Endothelial cell (in vitro differentiated cells): ENCODE measurements at regions not wholly inside any gene's neighbourhood (a gene's known extent, or its start where the extent isn't known, plus 50 kb on each side); places are given as distances from the start of the nearest gene placed in this dataset.
A peak's percentile ranks its signal among the peaks of the same experiment; 100 is the strongest.
"Not testable (repeated sequence)": the region's sequence is repeated elsewhere in the genome, so short reads cannot be mapped to it uniquely, and the experiment has no call there.

Experiments
- DNase-seq: peaks from one replicate; pipeline ENCODE4 v3.0.0; 2021; ENCODE audit warnings: low spot score
- H3K27ac Mint-ChIP-seq: one replicate; pipeline ENCODE4 v1.8.0; 2021; ENCODE audit warnings: mixed read lengths, inconsistent platforms; ENCODE audit not compliant: unreplicated experiment
- H3K27me3 Mint-ChIP-seq: one replicate; pipeline ENCODE4 v1.8.0; 2021; ENCODE audit warnings: mild to moderate bottlenecking, moderate library complexity, mixed read lengths, inconsistent platforms; ENCODE audit not compliant: unreplicated experiment
- H3K36me3 Mint-ChIP-seq: one replicate; pipeline ENCODE4 v1.8.0; 2021; ENCODE audit warnings: mild to moderate bottlenecking, low read depth, mixed read lengths, inconsistent platforms; ENCODE audit not compliant: unreplicated experiment
- H3K4me1 Mint-ChIP-seq: one replicate; pipeline ENCODE4 v1.8.0; 2021; ENCODE audit warnings: mild to moderate bottlenecking, mixed read lengths, inconsistent platforms; ENCODE audit not compliant: unreplicated experiment
- H3K4me3 Mint-ChIP-seq: one replicate; pipeline ENCODE4 v1.8.0; 2021; ENCODE audit warnings: mild to moderate bottlenecking, mixed read lengths, inconsistent platforms; ENCODE audit not compliant: unreplicated experiment
- H3K9me3 Mint-ChIP-seq: one replicate; pipeline ENCODE4 v1.8.0; 2021; ENCODE audit warnings: mixed read lengths, inconsistent platforms; ENCODE audit not compliant: unreplicated experiment
- CTCF ChIP-seq: fragments of 200-600 bp; sonication (generic); IDR thresholded peaks from one replicate; pipeline ENCODE4 v1.5.0; 2021; ENCODE audit warnings: antibody characterized with exemption; ENCODE audit not compliant: unreplicated experiment

- H3K9me3 Mint-ChIP-seq = no peaks in the 10 kb centered on the region
- H3K36me3 Mint-ChIP-seq = peaks cover 4% of the 10 kb centered on the region
- no peaks in the 10 kb centered on the region for H3K4me1 Mint-ChIP-seq
- no peaks in the 10 kb centered on the region for H3K27me3 Mint-ChIP-seq
- no peak for DNase-seq
- no peak overlapping the region for H3K27ac Mint-ChIP-seq
- no peak for TF ChIP-seq CTCF
- H3K4me3 Mint-ChIP-seq = no peak overlapping the region
Observed at GRCh38 chr5:82509762-82510161, 231.6 kb upstream of the RPS23 start.

- H3K4me3 Mint-ChIP-seq, H3K9me3 Mint-ChIP-seq, H3K27ac Mint-ChIP-seq, H3K36me3 Mint-ChIP-seq, H3K4me1 Mint-ChIP-seq, H3K27me3 Mint-ChIP-seq, DNase-seq: not testable (repeated sequence)
Observed at GRCh38 chr5:82506390-82506789, 228.2 kb upstream of the RPS23 start.

- no peak for TF ChIP-seq CTCF
- Mint-ChIP-seq H3K27ac (no peak overlapping the region), H3K36me3 (no peaks in the 10 kb centered on the region), H3K9me3 (no peaks in the 10 kb centered on the region), H3K4me3 (no peak overlapping the region), H3K27me3 (no peaks in the 10 kb centered on the region), H3K4me1 (no peaks in the 10 kb centered on the region)
- no peak for DNase-seq
Observed at GRCh38 chr5:82499725-82500244, 221.6 kb upstream of the RPS23 start.

- TF ChIP-seq CTCF = no peak
- H3K9me3 Mint-ChIP-seq = no peaks in the 10 kb centered on the region
- H3K27me3 Mint-ChIP-seq = peaks cover 2% of the 10 kb centered on the region
- no peak overlapping the region for H3K27ac Mint-ChIP-seq
- DNase-seq = no peak
- H3K4me1 Mint-ChIP-seq = no peaks in the 10 kb centered on the region
- no peak overlapping the region for H3K4me3 Mint-ChIP-seq
- H3K36me3 Mint-ChIP-seq = no peaks in the 10 kb centered on the region
Observed at GRCh38 chr5:82497242-82497641, 219.1 kb upstream of the RPS23 start.

- no peak for DNase-seq
- peak; percentile 30 for TF ChIP-seq CTCF
- no peak overlapping the region for H3K4me3 Mint-ChIP-seq
Observed at GRCh38 chr5:82494942-82495341, 216.8 kb upstream of the RPS23 start.

More at GRCh38 chr5:82494942-82495341, 216.8 kb upstream of the RPS23 start:
- Mint-ChIP-seq H3K9me3 (no peaks in the 10 kb centered on the region), H3K27ac (no peak overlapping the region), H3K36me3 (no peaks in the 10 kb centered on the region), H3K27me3 (peaks cover 3% of the 10 kb centered on the region), H3K4me1 (no peaks in the 10 kb centered on the region)
